BLaER1 (cell line): ENCODE measurements at regions not wholly inside any gene's neighbourhood (a gene's known extent, or its start where the extent isn't known, plus 50 kb on each side); places are given as distances from the start of the nearest gene placed in this dataset.

Source experiments
- H3K27ac ChIP-seq: shearing (Covaris generic); formaldehyde crosslinking; 2 replicates; pipeline ENCODE4 v1.8.1; 2022
- H3K27me3 ChIP-seq: shearing (Covaris generic); formaldehyde crosslinking; 2 replicates; pipeline ENCODE4 v1.8.1; 2022
- H3K36me3 ChIP-seq: shearing (Covaris generic); formaldehyde crosslinking; 2 replicates; pipeline ENCODE4 v1.8.1; 2022
- H3K4me1 ChIP-seq: shearing (Covaris generic); formaldehyde crosslinking; 2 replicates; pipeline ENCODE4 v1.8.1; 2022
- H3K4me2 ChIP-seq: shearing (Covaris generic); formaldehyde crosslinking; 2 replicates; pipeline ENCODE4 v1.8.1; 2022
- H3K4me3 ChIP-seq: shearing (Covaris generic); formaldehyde crosslinking; 2 replicates; pipeline ENCODE4 v1.8.1; 2022
- H3K9ac ChIP-seq: shearing (Covaris generic); formaldehyde crosslinking; 2 replicates; pipeline ENCODE4 v1.8.1; 2022
- H3K9me3 ChIP-seq: shearing (Covaris generic); formaldehyde crosslinking; 2 replicates; pipeline ENCODE4 v1.8.1; 2022
- H4K20me1 ChIP-seq: shearing (Covaris generic); formaldehyde crosslinking; 2 replicates; pipeline ENCODE4 v1.8.1; 2022
- Cebpa-rat ChIP-seq: shearing (Covaris generic); IDR thresholded peaks from 2 replicates; pipeline ENCODE4 v1.8.1; 2022

- H3K4me2 ChIP-seq: no peak overlapping the region
- H4K20me1 ChIP-seq: no peaks in the 10 kb centered on the region
- H3K4me3 ChIP-seq: no peak overlapping the region
- no peak for TF ChIP-seq Cebpa-rat
- H3K36me3 ChIP-seq: no peaks in the 10 kb centered on the region
- H3K27me3 ChIP-seq: no peaks in the 10 kb centered on the region
- H3K27ac ChIP-seq: no peak overlapping the region
- no peak overlapping the region for H3K9ac ChIP-seq
- H3K4me1 ChIP-seq: no peaks in the 10 kb centered on the region
- H3K9me3 ChIP-seq: no peaks in the 10 kb centered on the region
These were observed 145.0 kb upstream of the DSEL start for GRCh38 chr18:67661555-67661954.

- Histone ChIP-seq H3K27ac (no peak overlapping the region), H3K9ac (no peak overlapping the region), H3K4me3 (no peak overlapping the region), H3K9me3 (no peaks in the 10 kb centered on the region), H3K36me3 (no peaks in the 10 kb centered on the region), H3K4me1 (no peaks in the 10 kb centered on the region), H3K4me2 (no peak overlapping the region), H4K20me1 (no peaks in the 10 kb centered on the region), H3K27me3 (no peaks in the 10 kb centered on the region)
- TF ChIP-seq Cebpa-rat: no peak
These were observed 137.6 kb upstream of the DSEL start for GRCh38 chr18:67654101-67654500.

GRCh38 chr18:67652288-67652687 is 135.8 kb upstream of the DSEL start:
- Histone ChIP-seq H3K4me2 (no peak overlapping the region), H3K4me1 (no peaks in the 10 kb centered on the region), H4K20me1 (no peaks in the 10 kb centered on the region), H3K9ac (no peak overlapping the region), H3K27me3 (no peaks in the 10 kb centered on the region), H3K9me3 (no peaks in the 10 kb centered on the region), H3K36me3 (no peaks in the 10 kb centered on the region), H3K27ac (no peak overlapping the region), H3K4me3 (no peak overlapping the region)
- no peak for TF ChIP-seq Cebpa-rat

- Histone ChIP-seq H4K20me1 (no peaks in the 10 kb centered on the region), H3K27ac (no peak overlapping the region), H3K4me3 (no peak overlapping the region), H3K27me3 (no peaks in the 10 kb centered on the region), H3K4me2 (no peak overlapping the region), H3K9me3 (no peaks in the 10 kb centered on the region), H3K4me1 (no peaks in the 10 kb centered on the region), H3K36me3 (no peaks in the 10 kb centered on the region), H3K9ac (no peak overlapping the region)
- TF ChIP-seq Cebpa-rat: no peak
These were observed 134.9 kb upstream of the DSEL start for GRCh38 chr18:67651438-67651837.

- no peak overlapping the region for H3K9ac ChIP-seq
- no peaks in the 10 kb centered on the region for H3K36me3 ChIP-seq
- no peaks in the 10 kb centered on the region for H4K20me1 ChIP-seq
- H3K4me3 ChIP-seq: no peak overlapping the region
- H3K27ac ChIP-seq: no peak overlapping the region
- TF ChIP-seq Cebpa-rat: no peak
- H3K4me1 ChIP-seq: no peaks in the 10 kb centered on the region
- H3K4me2 ChIP-seq: no peak overlapping the region
- no peaks in the 10 kb centered on the region for H3K27me3 ChIP-seq
- H3K9me3 ChIP-seq: no peaks in the 10 kb centered on the region
These were observed 134.3 kb upstream of the DSEL start for GRCh38 chr18:67650686-67651385.

GRCh38 chr18:67646890-67647289 is 130.4 kb upstream of the DSEL start:
- no peaks in the 10 kb centered on the region for H3K27me3 ChIP-seq
- no peaks in the 10 kb centered on the region for H3K4me1 ChIP-seq
- no peak overlapping the region for H3K4me2 ChIP-seq
- TF ChIP-seq Cebpa-rat: no peak
- H3K9me3 ChIP-seq: no peaks in the 10 kb centered on the region
- H3K36me3 ChIP-seq: no peaks in the 10 kb centered on the region
- H3K27ac ChIP-seq: no peak overlapping the region
- no peak overlapping the region for H3K4me3 ChIP-seq
- no peak overlapping the region for H3K9ac ChIP-seq
- H4K20me1 ChIP-seq: no peaks in the 10 kb centered on the region

GRCh38 chr18:67644226-67644625 is 127.7 kb upstream of the DSEL start:
- Histone ChIP-seq H3K4me3 (no peak overlapping the region), H3K9me3 (no peaks in the 10 kb centered on the region), H4K20me1 (no peaks in the 10 kb centered on the region), H3K36me3 (no peaks in the 10 kb centered on the region), H3K27me3 (no peaks in the 10 kb centered on the region), H3K27ac (no peak overlapping the region), H3K9ac (no peak overlapping the region), H3K4me2 (no peak overlapping the region), H3K4me1 (no peaks in the 10 kb centered on the region)
- no peak for TF ChIP-seq Cebpa-rat

- H4K20me1 ChIP-seq: no peaks in the 10 kb centered on the region
- no peak overlapping the region for H3K27ac ChIP-seq
- H3K27me3 ChIP-seq: no peaks in the 10 kb centered on the region
- no peak overlapping the region for H3K4me2 ChIP-seq
- H3K9me3 ChIP-seq: no peaks in the 10 kb centered on the region
- TF ChIP-seq Cebpa-rat: no peak
- no peak overlapping the region for H3K4me3 ChIP-seq
- H3K4me1 ChIP-seq: no peaks in the 10 kb centered on the region
- no peaks in the 10 kb centered on the region for H3K36me3 ChIP-seq
- no peak overlapping the region for H3K9ac ChIP-seq
These were observed 123.4 kb upstream of the DSEL start for GRCh38 chr18:67639872-67640271.

- Histone ChIP-seq H3K9me3 (no peaks in the 10 kb centered on the region), H3K4me1 (no peaks in the 10 kb centered on the region), H3K4me2 (no peak overlapping the region), H3K4me3 (no peak overlapping the region), H3K27ac (no peak overlapping the region), H3K36me3 (no peaks in the 10 kb centered on the region), H4K20me1 (no peaks in the 10 kb centered on the region), H3K9ac (no peak overlapping the region), H3K27me3 (no peaks in the 10 kb centered on the region)
- TF ChIP-seq Cebpa-rat: no peak
These were observed 120.3 kb upstream of the DSEL start for GRCh38 chr18:67636597-67637385.

- H3K27me3 ChIP-seq: no peaks in the 10 kb centered on the region
- no peaks in the 10 kb centered on the region for H3K4me1 ChIP-seq
- no peak overlapping the region for H3K4me2 ChIP-seq
- no peaks in the 10 kb centered on the region for H4K20me1 ChIP-seq
- no peak for TF ChIP-seq Cebpa-rat
- no peak overlapping the region for H3K4me3 ChIP-seq
- no peaks in the 10 kb centered on the region for H3K36me3 ChIP-seq
- H3K27ac ChIP-seq: no peak overlapping the region
- no peaks in the 10 kb centered on the region for H3K9me3 ChIP-seq
- H3K9ac ChIP-seq: no peak overlapping the region
These were observed 118.3 kb upstream of the DSEL start for GRCh38 chr18:67634631-67635338.
